ENCODE measurements at regions not wholly inside any gene's neighbourhood (a gene's known extent, or its start where the extent isn't known, plus 50 kb on each side); places are given as distances from the start of the nearest gene placed in this dataset.
"Not testable (repeated sequence)": the region's sequence is repeated elsewhere in the genome, so short reads cannot be mapped to it uniquely, and the experiment has no call there.

DNA sequence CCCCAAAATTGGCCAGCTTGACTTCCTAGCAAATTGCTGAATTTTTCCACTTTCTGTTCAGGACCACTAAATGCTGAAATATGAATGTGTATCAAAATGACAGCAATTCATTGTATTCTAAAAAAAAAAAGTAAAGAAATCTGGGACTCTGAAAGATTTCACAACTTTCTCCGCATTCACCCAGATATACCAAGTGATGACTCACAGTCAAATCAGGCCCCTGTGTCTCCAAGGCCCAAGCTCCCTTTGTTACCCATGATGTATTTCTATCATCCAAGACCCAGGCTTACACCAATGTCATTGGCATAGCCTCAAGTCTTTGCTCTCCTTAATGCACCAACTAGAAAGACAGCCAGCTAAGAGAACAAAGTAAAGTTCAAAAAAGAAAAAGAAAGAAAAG, 493.9 kb downstream of the NTRK2 start:
- H3K4me3 ChIP-seq (ENCODE audit: low read depth, low read length): no peak overlapping the region
- DNase-seq (ENCODE audit: low read depth): no peak
- no peak for TF ChIP-seq CTCF (conservative IDR thresholded peaks at IDR 0.05; ENCODE audit: low read depth, low read length)

- DNase-seq (ENCODE audit: low read depth): no peak
- no peak overlapping the region for H3K4me3 ChIP-seq (ENCODE audit: low read depth, low read length)
- no peak for TF ChIP-seq CTCF (conservative IDR thresholded peaks at IDR 0.05; ENCODE audit: low read depth, low read length)
These were observed 493.3 kb downstream of the NTRK2 start for GRCh38 chr9:85162822-85163221.

DNA sequence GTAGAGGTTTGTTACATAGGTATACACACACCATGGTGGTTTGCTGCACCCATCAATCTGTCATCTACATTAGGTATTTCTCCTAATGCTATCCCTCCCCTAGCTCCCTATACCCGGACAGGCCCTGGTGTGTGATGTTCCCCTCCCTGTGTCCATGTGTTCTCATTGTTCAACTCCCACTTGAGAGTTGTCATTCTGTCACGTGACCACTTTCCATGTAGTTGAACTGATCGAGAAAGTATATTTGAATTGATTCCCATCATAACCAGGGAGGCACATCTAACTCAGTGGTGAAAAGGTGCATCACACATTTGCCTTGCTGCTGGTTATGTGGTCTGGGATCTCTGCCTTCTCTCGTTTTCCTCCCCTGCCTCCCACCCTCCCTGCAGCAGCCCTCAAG, 491.4 kb downstream of the NTRK2 start:
- H3K4me3 ChIP-seq (ENCODE audit: low read depth, low read length); DNase-seq (ENCODE audit: low read depth): not testable (repeated sequence)

- DNase-seq (ENCODE audit: low read depth): no peak
- no peak for TF ChIP-seq CTCF (conservative IDR thresholded peaks at IDR 0.05; ENCODE audit: low read depth, low read length)
- H3K4me3 ChIP-seq (ENCODE audit: low read depth, low read length): no peak overlapping the region
These were observed 489.0 kb downstream of the NTRK2 start for GRCh38 chr9:85158512-85158911.

GRCh38 chr9:85157772-85158171, 488.2 kb downstream of the NTRK2 start:
- no peak overlapping the region for H3K4me3 ChIP-seq (ENCODE audit: low read depth, low read length)
- DNase-seq (ENCODE audit: low read depth): no peak
- no peak for TF ChIP-seq CTCF (conservative IDR thresholded peaks at IDR 0.05; ENCODE audit: low read depth, low read length)

DNA sequence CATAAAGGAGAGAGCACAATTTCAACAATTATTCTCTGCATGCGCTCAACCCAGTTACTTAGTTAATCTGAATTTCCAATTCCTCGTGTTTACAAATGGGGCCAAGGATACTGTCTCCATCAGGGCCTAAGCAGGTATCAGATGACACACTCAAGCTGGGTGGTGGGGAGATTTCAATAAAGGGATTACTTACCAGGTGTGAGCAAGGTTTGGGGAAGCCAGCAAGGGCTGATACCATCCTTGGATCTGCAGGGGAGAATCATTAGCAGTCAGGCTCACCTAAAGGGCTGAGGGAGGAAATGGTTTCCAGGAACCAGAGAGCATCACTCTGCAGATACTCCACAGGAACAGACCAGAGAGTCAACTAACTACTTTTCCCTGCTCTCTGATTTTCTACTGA, 487.1 kb downstream of the NTRK2 start:
- DNase-seq (ENCODE audit: low read depth): no peak
- no peak for TF ChIP-seq CTCF (conservative IDR thresholded peaks at IDR 0.05; ENCODE audit: low read depth, low read length)
- H3K4me3 ChIP-seq (ENCODE audit: low read depth, low read length): no peak overlapping the region

DNA sequence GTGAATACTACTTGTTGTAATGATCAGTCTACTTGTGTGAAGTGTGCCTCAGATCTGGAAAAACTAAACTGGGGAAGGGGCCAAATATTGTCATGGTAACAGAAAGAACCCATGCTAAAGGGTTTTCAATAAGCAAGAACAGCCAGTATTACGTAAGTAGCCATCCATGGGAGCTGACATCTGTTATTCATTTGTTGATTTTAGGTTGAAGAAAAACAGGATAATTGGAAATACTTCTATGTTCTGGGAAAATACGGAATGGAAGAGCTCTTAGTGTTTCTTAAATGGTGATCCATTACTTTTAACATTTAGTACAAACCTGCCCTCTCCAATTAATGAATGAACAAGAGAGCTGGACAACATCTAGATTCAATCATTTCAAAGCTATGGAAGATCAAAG, 485.8 kb downstream of the NTRK2 start:
- DNase-seq (ENCODE audit: low read depth): no peak
- TF ChIP-seq CTCF (conservative IDR thresholded peaks at IDR 0.05; ENCODE audit: low read depth, low read length): no peak
- no peak overlapping the region for H3K4me3 ChIP-seq (ENCODE audit: low read depth, low read length)

DNA sequence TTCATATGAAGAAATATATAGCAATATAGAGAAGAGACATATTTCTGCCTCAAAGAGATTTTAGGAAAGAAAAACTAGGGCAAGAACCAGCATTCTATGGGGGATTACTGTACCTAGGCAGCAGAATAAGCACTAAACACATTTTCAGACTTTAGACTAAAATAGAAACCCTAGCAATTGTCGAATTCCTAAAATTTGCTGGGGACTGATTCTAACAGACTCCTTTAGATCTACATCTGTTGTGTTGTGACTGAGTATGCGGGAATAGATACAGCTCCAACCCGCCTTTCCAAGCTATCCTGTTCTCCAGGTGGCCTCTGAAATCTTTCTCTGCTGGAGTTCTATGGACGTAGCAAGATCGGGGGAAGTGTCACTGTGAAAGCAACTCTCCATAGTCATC, 482.2 kb downstream of the NTRK2 start:
- no peak for DNase-seq (ENCODE audit: low read depth)
- TF ChIP-seq CTCF (conservative IDR thresholded peaks at IDR 0.05; ENCODE audit: low read depth, low read length): no peak
- H3K4me3 ChIP-seq (ENCODE audit: low read depth, low read length): no peak overlapping the region

Measured in choroid plexus epithelial cell (primary cell).